Osteocyte (in vitro differentiated cells): ENCODE measurements at regions not wholly inside any gene's neighbourhood (a gene's known extent, or its start where the extent isn't known, plus 50 kb on each side); places are given as distances from the start of the nearest gene placed in this dataset.

Experiments
- DNase-seq: peaks from one replicate; pipeline ENCODE4 v3.0.0; 2021; ENCODE audit warnings: mixed read lengths; ENCODE audit not compliant: unreplicated experiment; ENCODE audit errors: extremely low spot score
- H3K27ac Mint-ChIP-seq: one replicate; pipeline ENCODE4 v1.8.0; 2021; ENCODE audit warnings: mild to moderate bottlenecking, mixed read lengths; ENCODE audit not compliant: unreplicated experiment
- H3K27me3 Mint-ChIP-seq: one replicate; pipeline ENCODE4 v1.8.0; 2021; ENCODE audit warnings: mixed read lengths; ENCODE audit not compliant: unreplicated experiment
- H3K36me3 Mint-ChIP-seq: one replicate; pipeline ENCODE4 v1.8.0; 2021; ENCODE audit warnings: mixed read lengths; ENCODE audit not compliant: unreplicated experiment
- H3K4me1 Mint-ChIP-seq: one replicate; pipeline ENCODE4 v1.8.0; 2021; ENCODE audit warnings: mixed read lengths; ENCODE audit not compliant: unreplicated experiment
- H3K4me3 Mint-ChIP-seq: one replicate; pipeline ENCODE4 v1.8.0; 2021; ENCODE audit warnings: mild to moderate bottlenecking, moderate library complexity, mixed read lengths; ENCODE audit not compliant: unreplicated experiment
- H3K9me3 Mint-ChIP-seq: one replicate; pipeline ENCODE4 v1.8.0; 2021; ENCODE audit warnings: mixed read lengths; ENCODE audit not compliant: unreplicated experiment
- TF ChIP-seq, protein P1 (sequence below): fragments of 200-600 bp; sonication (generic); IDR thresholded peaks from 2 replicates; pipeline ENCODE4 v1.5.0; 2021; ENCODE audit warnings: antibody characterized with exemption, mild to moderate bottlenecking, moderate library complexity

DNA sequence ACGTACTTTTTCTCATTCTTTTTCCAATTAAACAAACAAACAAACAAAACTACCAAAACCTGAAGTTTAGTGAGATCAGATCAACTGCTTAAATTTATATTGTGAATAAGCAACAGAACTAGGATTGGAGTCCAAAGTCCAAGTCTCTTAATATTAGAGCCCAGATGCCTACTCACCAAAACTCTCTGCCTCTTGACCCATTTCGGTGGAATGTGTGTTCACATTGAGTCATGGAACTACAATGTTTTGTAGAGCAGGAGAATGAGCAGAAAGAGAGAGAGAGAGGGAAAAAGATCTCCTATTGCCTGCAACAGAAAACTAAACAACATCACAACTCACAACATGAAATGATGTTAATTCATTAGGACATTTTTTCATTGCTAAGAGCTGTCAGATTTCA lies 751.1 kb downstream of the TLR4 start:
- H3K27me3 Mint-ChIP-seq: no peaks in the 10 kb centered on the region
- no peaks in the 10 kb centered on the region for H3K36me3 Mint-ChIP-seq
- TF ChIP-seq, protein P1, sequence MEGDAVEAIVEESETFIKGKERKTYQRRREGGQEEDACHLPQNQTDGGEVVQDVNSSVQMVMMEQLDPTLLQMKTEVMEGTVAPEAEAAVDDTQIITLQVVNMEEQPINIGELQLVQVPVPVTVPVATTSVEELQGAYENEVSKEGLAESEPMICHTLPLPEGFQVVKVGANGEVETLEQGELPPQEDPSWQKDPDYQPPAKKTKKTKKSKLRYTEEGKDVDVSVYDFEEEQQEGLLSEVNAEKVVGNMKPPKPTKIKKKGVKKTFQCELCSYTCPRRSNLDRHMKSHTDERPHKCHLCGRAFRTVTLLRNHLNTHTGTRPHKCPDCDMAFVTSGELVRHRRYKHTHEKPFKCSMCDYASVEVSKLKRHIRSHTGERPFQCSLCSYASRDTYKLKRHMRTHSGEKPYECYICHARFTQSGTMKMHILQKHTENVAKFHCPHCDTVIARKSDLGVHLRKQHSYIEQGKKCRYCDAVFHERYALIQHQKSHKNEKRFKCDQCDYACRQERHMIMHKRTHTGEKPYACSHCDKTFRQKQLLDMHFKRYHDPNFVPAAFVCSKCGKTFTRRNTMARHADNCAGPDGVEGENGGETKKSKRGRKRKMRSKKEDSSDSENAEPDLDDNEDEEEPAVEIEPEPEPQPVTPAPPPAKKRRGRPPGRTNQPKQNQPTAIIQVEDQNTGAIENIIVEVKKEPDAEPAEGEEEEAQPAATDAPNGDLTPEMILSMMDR: no peak
- no peaks in the 10 kb centered on the region for H3K9me3 Mint-ChIP-seq
- H3K4me1 Mint-ChIP-seq: no peaks in the 10 kb centered on the region
- DNase-seq: no peak
- H3K4me3 Mint-ChIP-seq: no peak overlapping the region
- H3K27ac Mint-ChIP-seq: no peak overlapping the region

DNA sequence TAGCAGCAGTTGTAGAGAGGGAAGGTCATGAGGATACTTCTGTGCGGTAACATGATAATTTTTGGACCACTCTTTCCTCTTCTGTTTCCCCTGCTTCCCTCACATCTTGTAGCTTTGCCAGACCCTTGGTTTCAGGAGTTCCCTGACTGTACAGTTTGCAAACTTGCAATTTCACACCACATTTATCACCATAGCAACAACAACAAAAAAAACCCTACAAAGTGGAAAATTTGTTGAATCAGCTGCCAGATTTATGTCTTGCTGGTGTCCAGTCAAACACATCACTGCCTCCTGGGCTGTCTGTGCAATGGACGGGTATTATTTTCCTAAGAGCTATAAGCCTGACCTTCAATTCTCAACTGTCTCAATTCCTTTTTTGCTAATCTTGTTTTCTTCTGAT lies 751.6 kb downstream of the TLR4 start:
- no peak for DNase-seq
- no peak overlapping the region for H3K4me3 Mint-ChIP-seq
- H3K27me3 Mint-ChIP-seq: no peaks in the 10 kb centered on the region
- H3K36me3 Mint-ChIP-seq: no peaks in the 10 kb centered on the region
- no peaks in the 10 kb centered on the region for H3K9me3 Mint-ChIP-seq
- TF ChIP-seq, protein P1: no peak
- H3K27ac Mint-ChIP-seq: no peak overlapping the region
- no peaks in the 10 kb centered on the region for H3K4me1 Mint-ChIP-seq

DNA sequence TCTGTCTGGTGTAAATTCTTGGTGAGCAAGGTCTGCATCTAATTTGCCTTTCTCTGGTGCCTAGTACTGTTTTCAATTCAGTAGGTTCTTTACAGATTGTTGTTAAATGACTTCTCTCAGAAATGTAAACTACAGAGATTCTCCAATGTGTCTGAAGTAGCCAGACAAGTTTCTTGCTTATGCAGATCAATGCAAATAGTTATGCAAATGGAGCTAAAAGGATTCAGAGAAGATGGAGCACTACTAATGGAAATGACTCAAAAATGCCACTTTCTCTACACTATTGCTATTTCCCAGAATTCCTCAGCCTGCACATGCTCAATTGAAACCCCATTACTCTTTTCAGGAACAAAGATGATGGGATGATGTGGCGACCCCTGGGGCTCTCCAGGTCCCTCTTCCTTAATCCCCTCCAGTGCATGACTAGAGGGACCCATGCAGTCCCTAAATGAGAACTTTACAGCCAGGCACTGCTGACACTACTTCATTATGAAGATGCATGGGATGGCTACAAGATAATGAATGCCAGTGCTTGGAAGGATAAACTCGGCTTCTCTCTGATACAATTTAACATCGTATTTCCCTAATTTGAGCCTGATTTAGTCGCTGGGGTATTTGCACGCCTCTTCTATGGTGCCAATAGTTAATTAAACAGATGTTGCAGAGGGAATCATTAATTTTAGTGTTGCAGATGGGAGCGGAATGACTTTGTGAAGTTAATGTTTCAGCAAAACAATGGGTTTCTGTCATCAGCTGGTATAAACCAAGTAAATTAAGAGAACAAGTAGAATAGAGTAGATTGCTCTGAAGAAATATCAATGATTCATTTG lies 753.2 kb downstream of the TLR4 start:
- no peak overlapping the region for H3K4me3 Mint-ChIP-seq
- no peak overlapping the region for H3K27ac Mint-ChIP-seq
- H3K9me3 Mint-ChIP-seq: no peaks in the 10 kb centered on the region
- TF ChIP-seq, protein P1: no peak
- no peaks in the 10 kb centered on the region for H3K36me3 Mint-ChIP-seq
- no peak for DNase-seq
- no peaks in the 10 kb centered on the region for H3K4me1 Mint-ChIP-seq
- H3K27me3 Mint-ChIP-seq: no peaks in the 10 kb centered on the region

DNA sequence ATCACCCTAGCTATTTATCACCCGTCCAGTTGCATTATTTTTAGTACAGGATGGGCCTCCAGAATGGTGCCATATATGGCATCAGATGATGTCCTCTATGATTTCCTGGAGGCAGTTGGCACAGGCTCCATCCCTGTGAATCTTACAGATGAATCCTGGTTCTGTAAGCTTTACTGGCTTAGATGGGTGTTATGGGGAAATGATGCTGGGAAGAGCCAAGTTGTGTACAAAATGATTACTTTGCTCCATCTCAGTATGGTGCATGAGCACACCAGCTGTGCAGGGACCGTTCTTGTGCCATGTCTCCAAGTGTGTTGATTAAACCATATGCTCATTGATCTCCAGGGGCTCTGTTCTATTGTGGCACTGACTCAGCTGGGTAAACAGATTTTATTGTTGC lies 755.7 kb downstream of the TLR4 start:
- no peaks in the 10 kb centered on the region for H3K36me3 Mint-ChIP-seq
- no peaks in the 10 kb centered on the region for H3K9me3 Mint-ChIP-seq
- H3K4me1 Mint-ChIP-seq: no peaks in the 10 kb centered on the region
- no peaks in the 10 kb centered on the region for H3K27me3 Mint-ChIP-seq
- no peak for DNase-seq
- TF ChIP-seq, protein P1: no peak
- no peak overlapping the region for H3K4me3 Mint-ChIP-seq
- no peak overlapping the region for H3K27ac Mint-ChIP-seq

DNA sequence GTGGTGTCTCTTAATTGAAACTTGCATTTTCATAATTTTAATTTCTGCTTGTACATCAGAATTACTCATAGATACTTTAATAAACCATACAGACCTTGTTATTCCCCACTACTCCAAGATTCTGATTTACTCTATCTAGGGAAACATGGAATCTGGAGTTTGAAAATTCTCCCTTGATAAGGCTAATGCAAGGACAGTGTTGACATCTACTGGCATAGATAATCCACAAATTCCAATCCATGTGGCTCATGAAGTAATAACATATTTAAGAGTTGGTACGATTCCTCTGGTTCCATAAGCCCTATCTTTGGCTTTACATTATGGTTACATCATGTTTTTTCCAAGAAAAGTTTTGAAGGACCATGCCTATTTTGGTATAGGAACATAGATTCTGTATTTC lies 759.2 kb downstream of the TLR4 start:
- Mint-ChIP-seq H3K4me3 (no peak overlapping the region), H3K27me3 (no peaks in the 10 kb centered on the region), H3K36me3 (no peaks in the 10 kb centered on the region), H3K9me3 (no peaks in the 10 kb centered on the region), H3K4me1 (no peaks in the 10 kb centered on the region), H3K27ac (no peak overlapping the region)
- no peak for DNase-seq
- TF ChIP-seq, protein P1: no peak
